ENCODE measurements at regions not wholly inside any gene's neighbourhood (a gene's known extent, or its start where the extent isn't known, plus 50 kb on each side); places are given as distances from the start of the nearest gene placed in this dataset.

- peaks cover 6% of the 10 kb centered on the region for H3K9me3 Mint-ChIP-seq
- H3K9ac ChIP-seq (ENCODE audit: extremely low read depth, low read length, poor library complexity, severe bottlenecking), result no peak overlapping the region
- TF ChIP-seq, protein P1, sequence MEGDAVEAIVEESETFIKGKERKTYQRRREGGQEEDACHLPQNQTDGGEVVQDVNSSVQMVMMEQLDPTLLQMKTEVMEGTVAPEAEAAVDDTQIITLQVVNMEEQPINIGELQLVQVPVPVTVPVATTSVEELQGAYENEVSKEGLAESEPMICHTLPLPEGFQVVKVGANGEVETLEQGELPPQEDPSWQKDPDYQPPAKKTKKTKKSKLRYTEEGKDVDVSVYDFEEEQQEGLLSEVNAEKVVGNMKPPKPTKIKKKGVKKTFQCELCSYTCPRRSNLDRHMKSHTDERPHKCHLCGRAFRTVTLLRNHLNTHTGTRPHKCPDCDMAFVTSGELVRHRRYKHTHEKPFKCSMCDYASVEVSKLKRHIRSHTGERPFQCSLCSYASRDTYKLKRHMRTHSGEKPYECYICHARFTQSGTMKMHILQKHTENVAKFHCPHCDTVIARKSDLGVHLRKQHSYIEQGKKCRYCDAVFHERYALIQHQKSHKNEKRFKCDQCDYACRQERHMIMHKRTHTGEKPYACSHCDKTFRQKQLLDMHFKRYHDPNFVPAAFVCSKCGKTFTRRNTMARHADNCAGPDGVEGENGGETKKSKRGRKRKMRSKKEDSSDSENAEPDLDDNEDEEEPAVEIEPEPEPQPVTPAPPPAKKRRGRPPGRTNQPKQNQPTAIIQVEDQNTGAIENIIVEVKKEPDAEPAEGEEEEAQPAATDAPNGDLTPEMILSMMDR (conservative IDR thresholded peaks at IDR 0.05), result no peak
- no peaks in the 10 kb centered on the region for H3K27me3 ChIP-seq (ENCODE audit: control insufficient read depth, insufficient read depth, low read length, poor library complexity, severe bottlenecking)
- no peaks in the 10 kb centered on the region for H3K4me1 ChIP-seq (ENCODE audit: control insufficient read depth, insufficient read depth, low read length)
- WGBS, 2 experiments (ENCODE audit: insufficient coverage in 1 of 2, insufficient read length in 1 of 2), result 37 to 50% methylated on average over 3 to 4 of the region's 4 CpGs
- no peaks in the 10 kb centered on the region for H3K9me3 ChIP-seq (ENCODE audit: control insufficient read depth, low read length)
- H3K27me3 Mint-ChIP-seq (ENCODE audit: insufficient read depth), result no peaks in the 10 kb centered on the region
- no peaks in the 10 kb centered on the region for H3K36me3 ChIP-seq (ENCODE audit: control insufficient read depth, insufficient read depth, low read length)
- no peak overlapping the region for H3K27ac Mint-ChIP-seq
- H3K4me1 Mint-ChIP-seq, result peaks cover 19% of the 10 kb centered on the region
- no peaks in the 10 kb centered on the region for H3K36me3 Mint-ChIP-seq (ENCODE audit: low read depth)
- no peak overlapping the region for H3K4me3 ChIP-seq (ENCODE audit: low read length)
- no peak overlapping the region for H3K27ac ChIP-seq (ENCODE audit: low read depth, low read length)
- H3K4me3 Mint-ChIP-seq, result no peak overlapping the region
- DNase-seq, result no peak
Observed at GRCh38 chr3:117356091-117356705, 646.6 kb downstream of the TUSC7 start.

DNA sequence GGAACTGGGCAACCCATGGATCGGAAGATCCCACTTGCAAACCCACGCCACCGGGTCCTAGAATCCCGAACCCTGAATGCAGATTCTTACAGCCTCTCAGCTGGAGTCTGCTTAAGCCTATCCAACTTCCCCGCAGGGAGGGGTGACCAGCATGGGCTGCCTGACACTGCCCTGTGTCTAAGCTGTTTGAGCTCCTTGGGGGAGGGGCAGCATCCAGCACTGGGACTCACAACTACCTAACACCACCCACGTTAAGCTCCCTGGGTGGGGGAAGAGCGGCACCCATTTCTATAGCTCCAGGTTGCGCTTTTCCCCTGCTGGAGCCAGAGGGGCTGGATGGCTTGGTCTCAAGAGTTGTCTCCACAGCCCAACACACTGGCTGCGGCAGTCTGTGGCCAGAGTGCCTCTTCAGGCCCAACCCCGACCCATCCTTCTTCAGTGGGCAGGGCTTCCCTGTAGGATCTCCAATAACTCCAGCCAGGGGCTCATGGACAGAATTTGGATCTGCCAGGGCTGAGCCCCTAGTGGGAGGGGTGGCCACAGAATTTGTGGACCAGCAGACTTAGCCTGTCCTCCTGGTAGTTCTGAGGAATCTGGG, 649.2 kb downstream of the TUSC7 start:
- Mint-ChIP-seq H3K4me3 (no peak overlapping the region), H3K9me3 (peaks cover 31% of the 10 kb centered on the region), H3K4me1 (peaks cover 19% of the 10 kb centered on the region), H3K36me3 (ENCODE audit: low read depth) (no peaks in the 10 kb centered on the region), H3K27me3 (ENCODE audit: insufficient read depth) (no peaks in the 10 kb centered on the region), H3K27ac (no peak overlapping the region)
- TF ChIP-seq, protein P1 (conservative IDR thresholded peaks at IDR 0.05), result no peak
- Histone ChIP-seq H3K36me3 (ENCODE audit: control insufficient read depth, insufficient read depth, low read length) (no peaks in the 10 kb centered on the region), H3K27ac (ENCODE audit: low read depth, low read length) (no peak overlapping the region), H3K4me1 (ENCODE audit: control insufficient read depth, insufficient read depth, low read length) (no peaks in the 10 kb centered on the region), H3K9me3 (ENCODE audit: control insufficient read depth, low read length) (no peaks in the 10 kb centered on the region), H3K27me3 (ENCODE audit: control insufficient read depth, insufficient read depth, low read length, poor library complexity, severe bottlenecking) (no peaks in the 10 kb centered on the region), H3K4me3 (ENCODE audit: low read length) (no peak overlapping the region), H3K9ac (ENCODE audit: extremely low read depth, low read length, poor library complexity, severe bottlenecking) (no peak overlapping the region)
- DNase-seq, result peak; percentile 50
- 90 to 93% methylated on average over 6 to 10 of the region's 10 CpGs for WGBS, 2 experiments (ENCODE audit: insufficient coverage in 1 of 2, insufficient read length in 1 of 2)

DNA sequence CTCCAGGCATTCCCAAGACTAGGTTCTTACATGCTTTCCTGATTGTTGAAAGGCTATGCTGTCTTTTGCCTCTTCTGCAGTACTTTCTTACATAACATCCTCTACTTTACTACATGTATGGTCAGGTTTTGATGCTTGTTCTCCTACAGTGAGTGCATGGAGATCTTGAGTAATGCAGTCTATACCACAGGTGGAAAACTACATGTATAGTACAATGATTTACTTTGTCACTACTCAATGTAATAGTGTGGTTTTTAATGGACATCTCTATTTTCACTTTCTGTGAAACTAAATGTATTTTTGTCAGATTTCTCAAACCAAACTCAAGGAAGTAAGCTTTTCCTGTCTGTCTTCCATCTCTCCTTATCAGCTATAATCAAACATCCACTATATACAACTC, 657.0 kb downstream of the TUSC7 start:
- Mint-ChIP-seq H3K36me3 (ENCODE audit: low read depth) (no peaks in the 10 kb centered on the region), H3K4me3 (no peak overlapping the region), H3K27me3 (ENCODE audit: insufficient read depth) (no peaks in the 10 kb centered on the region), H3K9me3 (peaks cover 29% of the 10 kb centered on the region), H3K4me1 (peaks cover 9% of the 10 kb centered on the region), H3K27ac (no peak overlapping the region)
- H3K27ac ChIP-seq (ENCODE audit: low read depth, low read length), result no peak overlapping the region
- TF ChIP-seq, protein P1 (conservative IDR thresholded peaks at IDR 0.05), result no peak
- H3K27me3 ChIP-seq (ENCODE audit: control insufficient read depth, insufficient read depth, low read length, poor library complexity, severe bottlenecking), result no peaks in the 10 kb centered on the region
- no peak for DNase-seq
- no peak overlapping the region for H3K9ac ChIP-seq (ENCODE audit: extremely low read depth, low read length, poor library complexity, severe bottlenecking)
- no peak overlapping the region for H3K4me3 ChIP-seq (ENCODE audit: low read length)
- no peaks in the 10 kb centered on the region for H3K36me3 ChIP-seq (ENCODE audit: control insufficient read depth, insufficient read depth, low read length)
- H3K4me1 ChIP-seq (ENCODE audit: control insufficient read depth, insufficient read depth, low read length), result peaks cover 14% of the 10 kb centered on the region
- peaks cover 4% of the 10 kb centered on the region for H3K9me3 ChIP-seq (ENCODE audit: control insufficient read depth, low read length)

All from endodermal cell (in vitro differentiated cells).